ENCODE measurements at regions not wholly inside any gene's neighbourhood (a gene's known extent, or its start where the extent isn't known, plus 50 kb on each side); places are given as distances from the start of the nearest gene placed in this dataset.

DNA sequence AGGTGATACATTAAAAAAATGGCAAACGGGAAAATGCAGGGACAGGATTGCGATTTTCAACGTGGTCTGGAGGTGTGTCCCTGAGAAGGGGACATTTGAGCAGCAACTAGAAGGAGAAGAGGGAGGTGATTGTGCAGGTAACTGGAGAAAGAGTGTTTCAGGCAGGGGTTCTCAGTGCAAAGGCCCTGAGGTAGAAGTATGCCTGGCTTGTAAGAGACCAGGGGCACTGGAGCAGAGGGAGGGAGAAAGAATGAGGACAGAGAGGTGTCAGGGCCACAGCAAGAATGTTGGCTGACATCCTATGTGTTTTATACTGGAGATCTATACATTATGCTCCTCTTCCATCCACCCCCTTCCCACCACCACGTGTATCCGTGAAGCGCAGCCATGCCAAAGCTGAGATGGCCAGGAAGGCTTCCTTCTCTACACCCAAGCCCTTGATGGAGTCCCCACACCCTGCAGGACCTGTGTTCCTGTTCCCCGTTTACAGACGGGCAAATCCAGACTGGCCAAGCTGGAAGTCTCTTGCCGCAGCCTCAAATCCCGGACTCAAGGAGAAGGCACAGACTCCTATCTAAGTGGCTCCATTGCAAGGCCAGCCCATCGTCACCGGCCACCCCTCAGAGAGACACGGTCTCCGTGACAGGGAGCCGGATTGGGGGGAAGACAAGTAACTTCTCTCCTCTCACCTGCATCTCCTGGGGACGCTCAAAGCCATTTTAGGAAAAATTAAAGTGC is 416.1 kb downstream of the MN1 start:
- TF ChIP-seq, protein P1, sequence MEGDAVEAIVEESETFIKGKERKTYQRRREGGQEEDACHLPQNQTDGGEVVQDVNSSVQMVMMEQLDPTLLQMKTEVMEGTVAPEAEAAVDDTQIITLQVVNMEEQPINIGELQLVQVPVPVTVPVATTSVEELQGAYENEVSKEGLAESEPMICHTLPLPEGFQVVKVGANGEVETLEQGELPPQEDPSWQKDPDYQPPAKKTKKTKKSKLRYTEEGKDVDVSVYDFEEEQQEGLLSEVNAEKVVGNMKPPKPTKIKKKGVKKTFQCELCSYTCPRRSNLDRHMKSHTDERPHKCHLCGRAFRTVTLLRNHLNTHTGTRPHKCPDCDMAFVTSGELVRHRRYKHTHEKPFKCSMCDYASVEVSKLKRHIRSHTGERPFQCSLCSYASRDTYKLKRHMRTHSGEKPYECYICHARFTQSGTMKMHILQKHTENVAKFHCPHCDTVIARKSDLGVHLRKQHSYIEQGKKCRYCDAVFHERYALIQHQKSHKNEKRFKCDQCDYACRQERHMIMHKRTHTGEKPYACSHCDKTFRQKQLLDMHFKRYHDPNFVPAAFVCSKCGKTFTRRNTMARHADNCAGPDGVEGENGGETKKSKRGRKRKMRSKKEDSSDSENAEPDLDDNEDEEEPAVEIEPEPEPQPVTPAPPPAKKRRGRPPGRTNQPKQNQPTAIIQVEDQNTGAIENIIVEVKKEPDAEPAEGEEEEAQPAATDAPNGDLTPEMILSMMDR (IDR thresholded peaks at IDR 0.05; ENCODE audit: low read depth, low read length, missing control alignments) = no peak
- DNase-seq (ENCODE audit: low read depth) = no peak
- no peak overlapping the region for H3K4me3 ChIP-seq (ENCODE audit: low read depth, low read length)

DNA sequence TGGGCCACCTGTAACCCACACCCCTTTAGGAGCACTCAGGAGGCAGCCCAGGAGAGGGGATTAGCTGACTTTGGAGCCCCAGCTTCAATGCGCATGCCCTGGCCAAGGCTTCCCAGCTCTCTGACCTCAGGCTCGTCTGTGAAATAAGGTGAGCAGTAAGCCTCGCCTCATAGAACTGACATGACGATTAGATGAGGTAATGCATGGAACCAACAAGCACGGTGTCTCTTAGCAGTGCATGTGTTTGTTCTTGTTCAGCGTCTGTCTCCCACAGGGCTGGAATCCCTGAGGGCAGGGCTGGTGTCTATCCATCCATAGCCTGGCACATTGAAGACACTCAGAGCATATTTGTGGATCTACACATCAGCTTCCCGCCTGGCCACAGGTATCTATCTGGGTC is 415.4 kb downstream of the MN1 start:
- no peak for DNase-seq (ENCODE audit: low read depth)
- TF ChIP-seq, protein P1 (IDR thresholded peaks at IDR 0.05; ENCODE audit: low read depth, low read length, missing control alignments) = no peak
- no peak overlapping the region for H3K4me3 ChIP-seq (ENCODE audit: low read depth, low read length)

DNA sequence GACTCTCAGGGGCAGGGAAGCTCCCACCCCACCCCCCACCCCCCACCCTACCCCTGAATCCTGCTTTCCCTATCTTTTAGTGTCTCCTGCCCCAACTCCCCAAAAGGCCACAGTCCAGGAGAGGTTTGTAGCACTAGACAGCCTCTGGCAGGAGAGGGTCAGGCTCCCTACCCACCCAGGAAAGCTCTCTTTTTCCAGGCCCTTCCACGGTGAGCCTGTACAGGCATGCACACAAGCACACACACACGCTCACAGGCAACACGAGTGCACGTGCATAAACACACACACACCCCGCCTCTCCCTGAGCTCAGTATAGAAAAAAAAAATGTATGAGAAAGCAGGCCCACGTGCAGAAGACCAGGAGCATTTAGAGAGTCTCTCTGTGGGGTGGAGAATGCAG is 414.0 kb downstream of the MN1 start:
- no peak for DNase-seq (ENCODE audit: low read depth)
- TF ChIP-seq, protein P1 (IDR thresholded peaks at IDR 0.05; ENCODE audit: low read depth, low read length, missing control alignments) = no peak
- H3K4me3 ChIP-seq (ENCODE audit: low read depth, low read length) = no peak overlapping the region

DNA sequence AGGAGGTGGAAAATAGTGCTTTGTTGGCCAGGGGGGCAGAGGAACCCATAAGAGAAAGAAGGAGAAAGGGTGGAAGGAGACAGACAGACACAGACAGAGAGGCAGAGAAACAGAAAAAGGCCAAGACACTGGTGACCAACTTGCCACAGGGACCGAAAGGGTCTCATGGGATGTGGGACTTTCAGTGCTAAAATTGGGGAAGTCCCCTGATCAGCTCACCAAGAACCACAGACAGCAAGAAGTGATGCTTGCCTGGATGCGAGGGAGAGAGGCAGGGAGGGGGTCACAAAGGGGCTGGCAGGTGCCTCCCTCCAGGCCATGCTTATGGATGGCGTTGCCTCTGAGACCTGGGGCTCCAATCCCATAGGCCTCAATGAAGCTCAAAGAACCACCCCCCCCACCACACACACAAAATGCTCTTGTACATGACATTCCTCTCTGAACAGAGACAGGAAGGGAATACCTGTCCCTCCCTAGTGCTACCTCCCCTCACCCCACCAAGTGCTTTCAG is 413.4 kb downstream of the MN1 start:
- TF ChIP-seq, protein P1 (IDR thresholded peaks at IDR 0.05; ENCODE audit: low read depth, low read length, missing control alignments) = no peak
- no peak overlapping the region for H3K4me3 ChIP-seq (ENCODE audit: low read depth, low read length)
- no peak for DNase-seq (ENCODE audit: low read depth)

DNA sequence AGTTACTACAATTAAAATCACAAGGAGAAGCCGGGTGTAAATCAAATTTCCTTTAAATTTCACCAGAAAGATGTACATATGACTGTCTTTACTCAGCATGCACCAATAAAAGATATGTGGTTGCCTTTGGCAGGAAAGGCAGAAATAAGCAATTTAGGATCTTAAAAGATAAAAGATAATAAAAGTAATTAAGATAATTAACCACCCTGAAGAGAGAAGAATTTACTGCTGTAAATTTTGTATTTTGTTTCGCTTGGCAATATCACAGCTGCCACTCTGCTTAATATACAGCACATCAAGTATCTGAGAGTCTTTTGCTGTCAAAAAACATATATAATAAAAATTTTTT is 411.9 kb downstream of the MN1 start:
- H3K4me3 ChIP-seq (ENCODE audit: low read depth, low read length) = no peak overlapping the region
- TF ChIP-seq, protein P1 (IDR thresholded peaks at IDR 0.05; ENCODE audit: low read depth, low read length, missing control alignments) = no peak
- DNase-seq (ENCODE audit: low read depth) = no peak

DNA sequence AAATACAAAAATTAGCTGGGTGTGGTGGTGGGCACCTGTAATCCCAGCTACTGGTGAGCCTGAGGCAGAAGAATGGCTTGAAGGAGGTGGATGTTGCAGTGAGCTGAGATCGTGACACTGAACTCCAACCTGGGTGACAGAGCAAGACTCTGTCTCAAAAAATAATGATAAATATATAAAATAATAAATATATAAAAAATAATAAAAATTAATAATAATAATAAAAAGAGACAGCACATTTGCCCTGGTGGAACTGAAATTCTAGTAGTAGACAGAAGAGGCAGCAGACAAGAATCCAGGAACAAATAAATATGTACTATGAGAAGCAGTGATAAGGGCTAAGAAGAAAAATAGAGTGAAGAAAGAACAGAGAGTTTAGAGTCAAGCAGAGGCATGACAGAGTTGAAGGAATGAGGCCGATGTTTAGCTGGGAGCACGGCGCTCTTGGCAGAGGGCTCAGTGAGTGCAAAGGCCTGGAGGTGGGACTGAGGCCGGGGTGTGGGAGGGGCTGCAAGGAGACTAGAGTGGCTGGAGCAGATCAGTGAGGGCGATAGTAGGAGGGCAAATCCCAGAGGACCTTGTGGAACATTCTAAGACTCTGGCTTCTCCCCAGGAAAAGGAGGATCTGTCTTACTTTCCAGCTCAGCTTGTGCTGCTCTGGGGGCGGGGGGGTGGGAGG is 410.3 kb downstream of the MN1 start:
- no peak for DNase-seq (ENCODE audit: low read depth)
- H3K4me3 ChIP-seq (ENCODE audit: low read depth, low read length) = no peak overlapping the region
- TF ChIP-seq, protein P1 (IDR thresholded peaks at IDR 0.05; ENCODE audit: low read depth, low read length, missing control alignments) = no peak
